ENCODE measurements at regions not wholly inside any gene's neighbourhood (a gene's known extent, or its start where the extent isn't known, plus 50 kb on each side); places are given as distances from the start of the nearest gene placed in this dataset.

- H2BK120ac ChIP-seq (ENCODE audit: low read depth, low read length), result no peak overlapping the region
- no TSS peak for BruUV-seq (replicated peaks)
- H3K18ac ChIP-seq (ENCODE audit: low read depth, low read length), result no peak overlapping the region; the same call in 1 of the 2 replicates
- no peak overlapping the region for H4K91ac ChIP-seq (ENCODE audit: insufficient read depth, low read depth, low read length)
- in situ Hi-C loops (cut with MboI; ENCODE audit: low sequenced_read_pairs), result no loop called here
- ATAC-seq (ENCODE audit: low read depth) (no peak), DNase-seq (no peak)
- no peaks in the 10 kb centered on the region for H3K79me1 ChIP-seq (ENCODE audit: low read depth in 1 of 2, low read length in 2 of 2)
- H2BK5ac ChIP-seq (ENCODE audit: low read depth, low read length, poor library complexity, severe bottlenecking), result no peak overlapping the region
- H2AK9ac ChIP-seq (replicated peaks; ENCODE audit: low read depth, low read length, poor library complexity), result no peak overlapping the region
- H4K8ac ChIP-seq (ENCODE audit: low read depth in 2 of 2, low read length in 2 of 2), result no peak overlapping the region
- no peak overlapping the region for H2BK20ac ChIP-seq (ENCODE audit: low read depth, low read length)
- no peak overlapping the region for H3K4me3 ChIP-seq (ENCODE audit: insufficient read depth, low read depth, low read length)
- H3K4me2 ChIP-seq (ENCODE audit: low read depth, low read length), result no peak overlapping the region
- no peak overlapping the region for H2AFZ ChIP-seq (replicated peaks; ENCODE audit: low read length, poor library complexity)
- no peak overlapping the region for H2AK5ac ChIP-seq (ENCODE audit: low read depth, low read length)
- H3K9me1 ChIP-seq (ENCODE audit: insufficient read depth, low read length), result no peaks in the 10 kb centered on the region
- no peak overlapping the region for H3K9ac ChIP-seq (ENCODE audit: low read depth, low read length)
- no peak overlapping the region for H3K56ac ChIP-seq (ENCODE audit: extremely low read depth, insufficient read depth, low read length)
- POLR2A ChIA-PET (ENCODE audit: unreplicated experiment), result no interaction called here
- no peaks in the 10 kb centered on the region; the same call in 1 of the 2 replicates for H3K4me1 ChIP-seq (ENCODE audit: control insufficient read depth, insufficient read depth, low read length)
- H3K4ac ChIP-seq (ENCODE audit: low read depth, low read length), result no peak overlapping the region
- H3K27ac ChIP-seq (ENCODE audit: insufficient read depth, low read length), result no peak overlapping the region
- CTCF ChIA-PET, result no interaction called here
- TF ChIP-seq CHD1 (IDR thresholded peaks at IDR 0.05; ENCODE audit: low read depth, low read length) (no peak), USF2 (IDR thresholded peaks at IDR 0.05; ENCODE audit: low read depth, low read length) (no peak), RCOR1 (IDR thresholded peaks at IDR 0.05; ENCODE audit: insufficient replicate concordance, low read length) (no peak), MXI1 (IDR thresholded peaks at IDR 0.05; ENCODE audit: borderline replicate concordance, low read depth, low read length) (no peak), CEBPB (IDR thresholded peaks at IDR 0.05; ENCODE audit: low read depth, low read length) (no peak), MAZ (IDR thresholded peaks at IDR 0.05; ENCODE audit: borderline replicate concordance, low read depth, low read length) (no peak), ELK1 (IDR thresholded peaks at IDR 0.05; ENCODE audit: borderline replicate concordance, low read depth, low read length) (no peak), SMC3 (IDR thresholded peaks at IDR 0.05; ENCODE audit: low read depth, low read length) (no peak)
- intact Hi-C loops (cut with micrococcal nuclease), result no loop called here
- H4K20me1 ChIP-seq (ENCODE audit: insufficient read depth, low read length), result no peaks in the 10 kb centered on the region
- H3K27me3 ChIP-seq (ENCODE audit: control insufficient read depth, insufficient read depth, low read length), result peaks cover 2% of the 10 kb centered on the region; the same call in 1 of the 2 replicates
- dilution Hi-C loops (cut with HindIII; ENCODE audit: low sequenced_read_pairs, unreplicated experiment), result no loop called here
- no peaks in the 10 kb centered on the region for H3K36me3 ChIP-seq (ENCODE audit: control insufficient read depth, insufficient read depth, low read length)
- no peak overlapping the region for H3K23ac ChIP-seq (ENCODE audit: low read depth, low read length)
- no peak overlapping the region; the same call in 1 of the 2 replicates for H4K5ac ChIP-seq (ENCODE audit: low read depth, low read length)
- no peak overlapping the region for H2BK15ac ChIP-seq (ENCODE audit: low read depth, low read length)
- no peaks in the 10 kb centered on the region for H3K9me3 ChIP-seq (ENCODE audit: control insufficient read depth, insufficient read depth, low read length)
- H3K14ac ChIP-seq (replicated peaks; ENCODE audit: low read depth, low read length), result no peak overlapping the region
These were observed 345.9 kb downstream of the EFNA5 start for GRCh38 chr5:107324809-107325208.

Measured in IMR-90 (cell line).